ENCODE measurements at regions not wholly inside any gene's neighbourhood (a gene's known extent, or its start where the extent isn't known, plus 50 kb on each side); places are given as distances from the start of the nearest gene placed in this dataset.

DNA sequence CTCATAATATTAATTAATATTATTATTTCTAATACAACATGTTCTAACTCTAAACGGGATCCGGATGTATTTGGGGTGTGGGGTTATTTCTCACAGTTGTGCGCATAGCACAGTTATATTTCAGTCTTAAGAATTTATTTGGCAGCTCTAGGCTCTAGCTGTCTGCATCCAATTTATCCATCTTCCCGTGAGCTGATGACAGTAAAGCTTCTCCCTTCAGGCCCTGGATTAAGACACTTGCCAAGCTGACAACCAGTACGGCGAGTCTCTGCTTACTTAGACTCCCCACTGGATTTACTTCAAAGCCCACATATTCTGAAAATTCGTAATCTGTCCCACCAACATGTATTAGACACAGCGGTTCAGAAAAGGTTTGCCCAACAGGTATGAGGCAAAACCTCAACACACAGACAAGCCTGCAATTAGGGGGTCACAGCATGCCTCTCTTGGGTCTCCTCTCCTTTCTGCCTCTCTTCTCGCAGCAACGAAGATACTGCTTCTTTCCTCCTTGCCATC lies 232.9 kb upstream of the TMTC1 start:
- TF ChIP-seq, protein P1, sequence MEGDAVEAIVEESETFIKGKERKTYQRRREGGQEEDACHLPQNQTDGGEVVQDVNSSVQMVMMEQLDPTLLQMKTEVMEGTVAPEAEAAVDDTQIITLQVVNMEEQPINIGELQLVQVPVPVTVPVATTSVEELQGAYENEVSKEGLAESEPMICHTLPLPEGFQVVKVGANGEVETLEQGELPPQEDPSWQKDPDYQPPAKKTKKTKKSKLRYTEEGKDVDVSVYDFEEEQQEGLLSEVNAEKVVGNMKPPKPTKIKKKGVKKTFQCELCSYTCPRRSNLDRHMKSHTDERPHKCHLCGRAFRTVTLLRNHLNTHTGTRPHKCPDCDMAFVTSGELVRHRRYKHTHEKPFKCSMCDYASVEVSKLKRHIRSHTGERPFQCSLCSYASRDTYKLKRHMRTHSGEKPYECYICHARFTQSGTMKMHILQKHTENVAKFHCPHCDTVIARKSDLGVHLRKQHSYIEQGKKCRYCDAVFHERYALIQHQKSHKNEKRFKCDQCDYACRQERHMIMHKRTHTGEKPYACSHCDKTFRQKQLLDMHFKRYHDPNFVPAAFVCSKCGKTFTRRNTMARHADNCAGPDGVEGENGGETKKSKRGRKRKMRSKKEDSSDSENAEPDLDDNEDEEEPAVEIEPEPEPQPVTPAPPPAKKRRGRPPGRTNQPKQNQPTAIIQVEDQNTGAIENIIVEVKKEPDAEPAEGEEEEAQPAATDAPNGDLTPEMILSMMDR (IDR thresholded peaks at IDR 0.05 in 4 of 5, conservative IDR thresholded peaks at IDR 0.05 in 1 of 5) = no peak
- no peak for TF ChIP-seq POLR2A (IDR thresholded peaks at IDR 0.05)
